Neural progenitor cell (in vitro differentiated cells): ENCODE measurements at regions not wholly inside any gene's neighbourhood (a gene's known extent, or its start where the extent isn't known, plus 50 kb on each side); places are given as distances from the start of the nearest gene placed in this dataset.

Experiments
- EZH2 ChIP-seq: fragments of 200-600 bp; sonication (generic); IDR thresholded peaks from 2 replicates; pipeline ENCODE4 v1.6.1; 2017; ENCODE audit warnings: antibody characterized with exemption, mild to moderate bottlenecking, moderate library complexity
- EZH2phosphoT487 ChIP-seq: fragments of 200-600 bp; sonication (generic); IDR thresholded peaks from 2 replicates; pipeline ENCODE4 v1.6.1; 2017; ENCODE audit warnings: antibody characterized with exemption

DNA sequence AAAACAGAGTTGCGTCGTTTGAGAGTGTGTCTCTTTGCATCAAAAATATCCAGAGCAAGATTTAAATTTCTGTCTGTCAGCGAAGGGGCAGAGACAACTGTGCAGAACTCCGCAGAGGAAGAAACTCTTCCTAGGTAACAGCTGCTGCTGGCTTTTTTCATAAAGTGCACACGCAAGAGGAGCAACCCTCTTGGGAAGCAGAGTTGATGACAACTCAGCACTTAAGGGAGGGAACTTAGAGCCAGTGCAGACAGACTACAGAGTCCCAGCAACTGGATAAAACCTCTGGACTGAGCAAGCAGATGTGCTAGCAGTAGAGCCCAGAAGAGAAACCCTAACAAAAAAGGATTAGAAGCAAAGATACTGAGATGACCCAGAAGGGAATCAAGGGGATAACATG lies 337.1 kb downstream of the PCNX1 start:
- no peak for TF ChIP-seq EZH2phosphoT487
- TF ChIP-seq EZH2 = no peak
